AG09319 (cell line): ENCODE measurements at regions not wholly inside any gene's neighbourhood (a gene's known extent, or its start where the extent isn't known, plus 50 kb on each side); places are given as distances from the start of the nearest gene placed in this dataset.

Experiments
- DNase-seq: peaks from one replicate; pipeline ENCODE4 v3.0.0-alpha.2; 2010; ENCODE audit warnings: low read depth; ENCODE audit errors: extremely low read depth
- CTCF ChIP-seq: IDR thresholded peaks from 2 replicates; pipeline ENCODE4 v1.5.1; 2011; ENCODE audit warnings: low read depth, mild to moderate bottlenecking, inconsistent platforms, low read length, moderate library complexity

- no peak for TF ChIP-seq CTCF
- DNase-seq = no peak
Measured at GRCh38 chr6:14451594-14452374, 334.2 kb downstream of the CD83 start.

- DNase-seq = no peak
- TF ChIP-seq CTCF = no peak
Measured at GRCh38 chr6:14452567-14453527, 335.3 kb downstream of the CD83 start.

GRCh38 chr6:14453712-14454472 lies 336.3 kb downstream of the CD83 start:
- no peak for DNase-seq
- no peak for TF ChIP-seq CTCF

GRCh38 chr6:14454473-14454775 lies 336.9 kb downstream of the CD83 start:
- no peak for DNase-seq
- TF ChIP-seq CTCF = no peak

GRCh38 chr6:14455427-14455826 lies 337.9 kb downstream of the CD83 start:
- TF ChIP-seq CTCF = no peak
- no peak for DNase-seq

- TF ChIP-seq CTCF = no peak
Measured at GRCh38 chr6:14455876-14456648, 338.5 kb downstream of the CD83 start.

More at GRCh38 chr6:14455876-14456648, 338.5 kb downstream of the CD83 start:
- no peak for DNase-seq
